Stomach (tissue), 4 donors: ENCODE measurements at regions not wholly inside any gene's neighbourhood (a gene's known extent, or its start where the extent isn't known, plus 50 kb on each side); places are given as distances from the start of the nearest gene placed in this dataset.

ENCODE experiments used
- POLR2A ChIP-seq, 4 donors: fragments of 450-650 bp; IDR thresholded peaks; one replicate each; pipeline ENCODE4 v1.6.1; 2016; ENCODE audit warnings: antibody characterized with exemption in 4 of 4, control low read depth in 2 of 4, mild to moderate bottlenecking in 1 of 4, moderate library complexity in 1 of 4
- POLR2AphosphoS5 ChIP-seq, 3 donors: sonication (generic); formaldehyde crosslinking; IDR thresholded peaks; one replicate each; pipeline ENCODE4 v1.6.1; 2016; ENCODE audit warnings: antibody characterized with exemption in 3 of 3
- TF ChIP-seq, protein P1 (sequence below), 7 experiments: fragments of 450-650 bp in 4 of 7; fragments of 200-600 bp in 3 of 7; sonication (generic) in 3 of 7; IDR thresholded peaks; one replicate each; pipeline ENCODE4 v1.5.1; 2016 to 2019; ENCODE audit warnings: antibody characterized with exemption in 7 of 7, control low read depth in 2 of 7, mild to moderate bottlenecking in 1 of 7

DNA sequence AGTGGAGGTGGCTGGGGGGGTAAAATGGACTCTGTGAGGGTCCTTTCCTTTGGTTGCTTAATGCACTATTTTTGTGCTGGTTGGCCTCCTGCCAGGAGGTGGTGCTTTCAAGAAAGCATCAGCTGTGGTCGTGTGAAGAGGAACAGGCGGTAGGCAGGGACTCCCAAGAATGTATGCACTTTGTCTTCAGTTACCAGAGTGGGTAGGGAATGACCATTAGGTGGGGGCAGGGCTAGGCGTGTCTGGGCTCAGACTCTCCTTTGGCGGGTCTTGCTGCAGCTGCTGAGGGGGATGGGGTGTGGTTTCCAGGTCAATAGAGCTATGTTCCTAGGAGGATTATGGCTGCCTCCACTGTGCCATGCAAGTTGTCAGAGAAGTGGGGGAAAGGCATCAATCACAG lies 509.0 kb downstream of the PCDH19 start:
- TF ChIP-seq, protein P1, sequence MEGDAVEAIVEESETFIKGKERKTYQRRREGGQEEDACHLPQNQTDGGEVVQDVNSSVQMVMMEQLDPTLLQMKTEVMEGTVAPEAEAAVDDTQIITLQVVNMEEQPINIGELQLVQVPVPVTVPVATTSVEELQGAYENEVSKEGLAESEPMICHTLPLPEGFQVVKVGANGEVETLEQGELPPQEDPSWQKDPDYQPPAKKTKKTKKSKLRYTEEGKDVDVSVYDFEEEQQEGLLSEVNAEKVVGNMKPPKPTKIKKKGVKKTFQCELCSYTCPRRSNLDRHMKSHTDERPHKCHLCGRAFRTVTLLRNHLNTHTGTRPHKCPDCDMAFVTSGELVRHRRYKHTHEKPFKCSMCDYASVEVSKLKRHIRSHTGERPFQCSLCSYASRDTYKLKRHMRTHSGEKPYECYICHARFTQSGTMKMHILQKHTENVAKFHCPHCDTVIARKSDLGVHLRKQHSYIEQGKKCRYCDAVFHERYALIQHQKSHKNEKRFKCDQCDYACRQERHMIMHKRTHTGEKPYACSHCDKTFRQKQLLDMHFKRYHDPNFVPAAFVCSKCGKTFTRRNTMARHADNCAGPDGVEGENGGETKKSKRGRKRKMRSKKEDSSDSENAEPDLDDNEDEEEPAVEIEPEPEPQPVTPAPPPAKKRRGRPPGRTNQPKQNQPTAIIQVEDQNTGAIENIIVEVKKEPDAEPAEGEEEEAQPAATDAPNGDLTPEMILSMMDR (IDR thresholded peaks at IDR 0.05) = no peak
- no peak for TF ChIP-seq POLR2AphosphoS5 (IDR thresholded peaks at IDR 0.05)
- no peak for TF ChIP-seq POLR2A (IDR thresholded peaks at IDR 0.05)
